ENCODE measurements at regions not wholly inside any gene's neighbourhood (a gene's known extent, or its start where the extent isn't known, plus 50 kb on each side); places are given as distances from the start of the nearest gene placed in this dataset.

DNA sequence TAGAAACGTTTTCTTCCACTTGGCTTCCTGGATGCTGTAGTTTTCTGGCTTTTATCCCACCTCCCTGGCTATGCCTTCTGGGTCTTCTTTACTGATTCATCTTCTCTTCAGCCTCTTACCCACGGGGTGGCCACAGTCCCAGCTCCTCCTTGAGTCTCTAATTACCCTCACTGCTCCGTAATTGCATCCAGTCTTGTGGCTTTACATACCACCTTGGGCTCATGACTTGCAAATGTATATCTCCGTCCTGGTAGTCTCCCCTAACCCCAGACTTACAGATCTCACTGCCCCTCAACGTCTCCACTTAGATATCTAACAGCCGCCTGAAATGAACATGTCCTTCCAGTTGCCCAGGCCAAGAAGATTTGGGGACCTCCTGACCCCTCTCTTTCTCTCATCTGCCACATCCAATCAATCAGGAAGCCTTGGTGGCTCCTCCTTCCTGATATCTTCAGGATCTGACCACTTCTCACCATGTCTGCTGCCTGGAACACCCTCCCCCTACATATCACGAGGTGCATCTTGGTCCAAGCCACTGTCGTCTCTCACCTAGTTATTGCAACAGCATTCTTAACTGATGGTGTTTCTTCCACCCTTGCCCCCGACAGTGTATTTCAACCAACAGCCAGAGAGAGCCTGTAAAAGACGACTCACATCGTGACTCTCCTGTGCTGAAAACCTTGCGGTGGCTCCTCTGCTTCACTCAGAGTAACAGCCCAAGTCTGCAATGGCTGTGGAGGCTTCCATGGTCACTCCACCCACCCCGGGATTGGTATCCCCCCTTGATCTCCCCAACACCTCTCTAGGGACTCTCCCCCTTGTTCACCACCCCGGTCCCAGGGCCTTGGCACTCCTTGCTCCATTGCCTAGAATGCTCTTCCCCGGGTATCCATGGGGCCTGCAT lies 219.0 kb upstream of the POU3F1 start:
- no peak for DNase-seq (ENCODE audit: low read depth)
- TF ChIP-seq, protein P1, sequence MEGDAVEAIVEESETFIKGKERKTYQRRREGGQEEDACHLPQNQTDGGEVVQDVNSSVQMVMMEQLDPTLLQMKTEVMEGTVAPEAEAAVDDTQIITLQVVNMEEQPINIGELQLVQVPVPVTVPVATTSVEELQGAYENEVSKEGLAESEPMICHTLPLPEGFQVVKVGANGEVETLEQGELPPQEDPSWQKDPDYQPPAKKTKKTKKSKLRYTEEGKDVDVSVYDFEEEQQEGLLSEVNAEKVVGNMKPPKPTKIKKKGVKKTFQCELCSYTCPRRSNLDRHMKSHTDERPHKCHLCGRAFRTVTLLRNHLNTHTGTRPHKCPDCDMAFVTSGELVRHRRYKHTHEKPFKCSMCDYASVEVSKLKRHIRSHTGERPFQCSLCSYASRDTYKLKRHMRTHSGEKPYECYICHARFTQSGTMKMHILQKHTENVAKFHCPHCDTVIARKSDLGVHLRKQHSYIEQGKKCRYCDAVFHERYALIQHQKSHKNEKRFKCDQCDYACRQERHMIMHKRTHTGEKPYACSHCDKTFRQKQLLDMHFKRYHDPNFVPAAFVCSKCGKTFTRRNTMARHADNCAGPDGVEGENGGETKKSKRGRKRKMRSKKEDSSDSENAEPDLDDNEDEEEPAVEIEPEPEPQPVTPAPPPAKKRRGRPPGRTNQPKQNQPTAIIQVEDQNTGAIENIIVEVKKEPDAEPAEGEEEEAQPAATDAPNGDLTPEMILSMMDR (conservative IDR thresholded peaks at IDR 0.05; ENCODE audit: low read depth, low read length) = no peak
- no peak overlapping the region for H3K4me3 ChIP-seq (ENCODE audit: low read depth, low read length)

DNA sequence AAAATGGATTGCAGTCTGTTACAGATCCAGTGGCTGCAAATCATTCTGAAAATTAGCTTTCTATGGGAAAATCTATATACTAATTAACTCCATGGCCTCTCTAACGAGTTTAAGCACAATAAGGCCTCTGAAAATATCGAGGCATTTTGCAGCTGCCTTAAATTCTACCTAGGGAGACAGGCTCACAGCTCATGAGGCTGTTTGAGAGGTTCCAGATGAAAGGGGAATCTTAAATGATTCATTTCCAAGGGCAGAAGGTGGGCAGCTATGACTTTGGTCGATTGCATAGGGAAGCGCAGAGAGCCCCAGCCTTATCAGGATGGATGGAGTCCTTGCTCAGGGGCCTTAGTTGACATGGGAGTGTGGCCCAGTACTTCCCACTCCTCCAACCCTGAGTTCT lies 216.8 kb upstream of the POU3F1 start:
- no peak overlapping the region for H3K4me3 ChIP-seq (ENCODE audit: low read depth, low read length)
- DNase-seq (ENCODE audit: low read depth) = no peak
- TF ChIP-seq, protein P1 (conservative IDR thresholded peaks at IDR 0.05; ENCODE audit: low read depth, low read length) = no peak

DNA sequence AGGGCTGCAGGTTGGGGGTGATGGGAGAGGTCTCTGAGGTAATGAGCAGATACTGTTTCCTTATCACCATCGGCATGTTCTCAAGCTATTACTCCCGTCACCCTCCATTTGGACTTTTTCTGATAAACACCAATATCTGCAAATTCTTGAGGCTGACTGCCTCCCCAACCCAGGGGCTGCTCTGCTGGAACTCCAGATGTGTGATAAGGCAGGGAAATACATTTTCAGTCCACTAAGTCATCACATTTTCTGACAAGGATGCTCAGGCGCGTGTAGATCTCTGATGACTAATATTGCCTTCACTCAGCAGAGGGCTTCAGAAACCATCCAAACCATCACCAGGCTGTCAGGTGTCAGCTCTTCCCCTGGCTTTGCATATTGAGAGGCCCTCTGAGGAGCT lies 215.0 kb upstream of the POU3F1 start:
- no peak for DNase-seq (ENCODE audit: low read depth)
- TF ChIP-seq, protein P1 (conservative IDR thresholded peaks at IDR 0.05; ENCODE audit: low read depth, low read length) = no peak

DNA sequence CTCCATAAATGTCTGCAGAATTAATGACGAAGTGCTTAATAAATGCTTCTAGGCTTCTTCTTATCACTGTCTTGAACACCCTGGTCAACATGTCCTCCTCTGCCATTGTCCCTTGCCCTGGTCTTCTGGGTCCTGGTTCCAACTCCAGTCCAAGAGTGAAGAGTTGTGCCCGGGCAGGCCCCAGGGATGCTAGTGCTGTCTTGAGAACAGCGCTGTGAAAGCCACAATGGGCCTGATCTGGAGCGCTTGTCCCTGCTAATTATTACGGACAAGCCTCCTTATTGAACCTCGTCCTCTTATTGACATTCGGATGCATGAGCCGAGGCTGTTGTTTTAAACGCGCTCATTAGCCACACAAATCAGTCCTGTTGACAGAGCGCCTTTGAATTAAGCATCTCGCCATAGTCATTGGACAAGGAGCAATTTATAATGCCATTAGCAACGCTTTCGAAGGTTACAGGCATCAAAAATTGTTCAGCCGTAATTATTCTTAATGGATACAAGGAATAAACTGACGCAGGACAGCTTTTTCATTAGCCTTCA lies 211.6 kb upstream of the POU3F1 start:
- no peak for DNase-seq (ENCODE audit: low read depth)
- TF ChIP-seq, protein P1 (conservative IDR thresholded peaks at IDR 0.05; ENCODE audit: low read depth, low read length) = no peak
- no peak overlapping the region for H3K4me3 ChIP-seq (ENCODE audit: low read depth, low read length)

More for the DNA sequence above, 215.0 kb upstream of the POU3F1 start:
- no peak overlapping the region for H3K4me3 ChIP-seq (ENCODE audit: low read depth, low read length)

DNA sequence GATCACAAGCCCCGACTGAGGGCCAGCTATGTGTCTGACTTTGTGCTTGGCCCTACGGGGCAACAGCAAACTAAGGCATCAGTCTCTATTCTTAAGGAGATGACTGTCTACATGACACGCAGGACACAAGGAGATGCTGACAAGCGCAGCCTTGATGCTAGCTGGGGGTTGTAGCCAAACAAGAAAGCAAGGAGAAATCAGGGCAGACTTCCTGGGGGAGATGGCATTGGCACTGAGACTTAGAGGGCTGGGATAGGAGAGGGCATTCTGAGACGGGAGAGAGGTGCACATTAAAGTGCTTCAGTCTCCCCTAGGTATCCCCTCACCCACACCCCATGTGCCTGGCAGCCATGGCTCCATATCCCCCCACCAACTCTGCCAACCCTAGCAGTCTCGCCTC lies 210.8 kb upstream of the POU3F1 start:
- no peak for DNase-seq (ENCODE audit: low read depth)
- H3K4me3 ChIP-seq (ENCODE audit: low read depth, low read length) = no peak overlapping the region
- TF ChIP-seq, protein P1 (conservative IDR thresholded peaks at IDR 0.05; ENCODE audit: low read depth, low read length) = no peak

DNA sequence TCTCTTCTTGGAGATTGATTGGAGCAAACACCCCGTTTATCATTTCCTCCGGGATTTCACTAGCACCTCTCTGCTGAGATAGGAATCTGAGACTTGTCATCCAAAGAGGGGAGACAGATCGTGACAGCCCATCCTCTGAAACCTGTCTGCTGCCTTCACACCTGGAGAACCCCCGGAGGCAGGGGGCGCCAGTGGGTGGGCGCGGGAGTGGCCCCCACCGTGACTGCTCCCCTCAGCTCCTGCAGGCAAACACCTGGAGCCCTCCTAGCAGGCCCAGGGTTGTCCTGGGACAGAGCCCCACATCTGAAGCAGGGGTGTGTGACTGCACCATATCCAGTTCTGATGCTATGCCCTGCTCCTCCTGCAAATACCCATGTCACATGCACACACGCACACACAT lies 209.5 kb upstream of the POU3F1 start:
- DNase-seq (ENCODE audit: low read depth) = no peak
- TF ChIP-seq, protein P1 (conservative IDR thresholded peaks at IDR 0.05; ENCODE audit: low read depth, low read length) = no peak

More for the DNA sequence above, 209.5 kb upstream of the POU3F1 start:
- no peak overlapping the region for H3K4me3 ChIP-seq (ENCODE audit: low read depth, low read length)
